Lung microvascular endothelial cell (primary cell): ENCODE measurements at regions not wholly inside any gene's neighbourhood (a gene's known extent, or its start where the extent isn't known, plus 50 kb on each side); places are given as distances from the start of the nearest gene placed in this dataset.

Source experiments
- DNase-seq, 2 donors: peaks; one replicate each; pipeline versions ENCODE4 v3.0.0 to v3.0.0-alpha.2; 2010; ENCODE audit warnings: low read depth in 2 of 2

DNA sequence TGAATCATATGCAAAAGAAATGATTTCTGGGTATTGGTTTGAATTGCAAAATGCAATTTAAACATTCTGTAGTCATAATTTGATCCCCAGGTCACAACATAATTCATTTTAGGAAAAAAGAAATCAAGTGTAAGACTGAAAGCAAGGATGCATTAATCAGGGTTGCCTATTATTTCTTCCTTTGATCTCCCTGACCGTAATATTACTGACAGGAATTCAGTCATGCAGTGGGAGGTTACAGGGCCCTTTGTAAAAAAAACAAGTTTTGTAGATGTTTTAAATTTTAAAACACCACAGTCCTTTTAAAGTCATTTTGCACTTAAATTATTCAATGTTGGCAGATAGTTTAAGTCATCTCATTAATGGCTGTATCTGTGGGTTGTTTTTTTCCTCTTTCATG, 263.0 kb upstream of the NCAM2 start:
- DNase-seq: no peak

DNA sequence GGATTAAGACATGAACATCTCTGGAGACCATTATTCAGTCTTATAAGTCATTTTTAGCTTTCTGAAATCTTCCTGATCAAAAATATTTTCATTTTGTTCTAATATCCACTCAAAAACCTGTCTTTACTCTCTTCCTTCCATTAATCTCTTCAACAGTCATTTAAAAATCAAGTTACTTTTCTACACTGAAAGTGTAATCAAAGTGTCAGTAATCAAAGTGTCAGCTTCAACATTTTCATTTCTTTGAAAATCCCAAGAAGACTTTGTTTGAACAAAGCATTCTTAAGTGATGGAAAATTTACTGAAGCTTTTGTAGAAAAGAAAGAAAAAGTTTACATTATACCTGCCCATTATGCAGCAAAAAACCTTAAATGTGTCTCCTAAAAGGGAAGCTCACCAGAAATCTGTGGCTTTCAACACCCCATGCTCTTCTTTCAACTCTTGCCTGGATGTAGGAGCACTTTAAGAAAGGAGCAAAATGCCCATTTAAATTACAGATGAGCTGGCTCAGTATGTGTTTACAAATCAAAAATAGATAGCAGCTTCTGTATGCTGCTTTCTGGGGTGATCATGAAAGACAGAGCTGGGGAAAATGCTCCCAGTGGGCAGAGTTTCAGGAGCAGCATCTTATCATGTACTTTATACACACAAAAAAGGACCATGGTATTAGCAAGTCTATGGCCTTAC, 260.8 kb upstream of the NCAM2 start:
- DNase-seq: no peak

DNA sequence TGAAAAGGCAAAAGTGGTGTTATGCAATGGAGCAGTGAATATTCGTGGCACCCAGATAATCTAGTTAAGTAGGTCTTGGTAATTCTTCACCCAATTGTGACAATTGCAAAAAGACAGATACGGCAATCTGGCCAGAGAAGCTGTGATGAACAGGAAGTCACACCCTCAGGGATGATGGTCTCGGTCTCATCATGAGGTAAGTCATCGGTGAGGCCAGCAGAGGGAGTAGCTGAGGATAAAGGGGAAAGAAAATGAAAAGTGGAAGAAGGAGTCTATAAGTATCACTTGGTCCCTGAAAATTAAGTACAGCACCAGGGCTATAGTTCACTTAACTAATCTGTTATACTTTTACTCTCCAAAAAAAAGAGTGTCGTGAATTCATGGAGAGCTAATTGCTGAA, 258.8 kb upstream of the NCAM2 start:
- DNase-seq: no peak

DNA sequence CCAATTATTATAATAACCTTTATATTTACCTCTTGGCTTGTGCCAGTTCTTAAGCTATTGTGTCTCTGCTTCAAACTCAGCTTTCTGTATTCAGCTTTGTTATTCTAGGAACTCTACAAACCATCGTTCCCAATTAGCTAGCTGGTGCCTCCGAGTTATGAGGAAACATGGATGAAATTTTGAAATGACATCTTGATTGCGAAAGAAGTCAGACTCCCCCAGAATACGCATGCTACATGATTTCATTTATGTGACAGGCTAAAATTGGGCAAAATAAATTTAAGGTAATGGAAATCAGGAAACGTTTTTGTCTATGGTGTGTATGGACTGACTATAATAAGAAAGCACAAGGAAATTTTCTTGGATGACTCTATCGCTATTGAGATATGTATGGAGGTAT, 256.8 kb upstream of the NCAM2 start:
- no peak for DNase-seq

DNA sequence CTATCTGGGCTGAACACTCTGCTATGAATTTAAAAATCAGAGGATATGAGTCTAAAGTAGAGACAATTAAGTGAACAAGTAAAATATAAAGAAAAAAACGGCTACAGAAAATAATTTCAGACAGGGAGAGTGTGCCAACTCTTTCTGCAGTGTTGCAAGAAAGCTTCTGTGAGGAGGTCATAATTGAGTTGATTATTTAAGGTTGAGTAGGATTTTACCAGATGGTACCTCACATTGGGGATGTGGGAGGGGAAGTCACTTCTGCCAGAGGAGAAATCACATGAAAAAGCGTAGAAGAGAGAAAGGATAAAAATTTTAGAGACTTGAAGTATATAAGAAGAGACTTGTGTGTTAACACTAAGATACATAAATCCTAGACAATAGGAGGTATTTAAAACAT, 238.0 kb upstream of the NCAM2 start:
- no peak for DNase-seq

DNA sequence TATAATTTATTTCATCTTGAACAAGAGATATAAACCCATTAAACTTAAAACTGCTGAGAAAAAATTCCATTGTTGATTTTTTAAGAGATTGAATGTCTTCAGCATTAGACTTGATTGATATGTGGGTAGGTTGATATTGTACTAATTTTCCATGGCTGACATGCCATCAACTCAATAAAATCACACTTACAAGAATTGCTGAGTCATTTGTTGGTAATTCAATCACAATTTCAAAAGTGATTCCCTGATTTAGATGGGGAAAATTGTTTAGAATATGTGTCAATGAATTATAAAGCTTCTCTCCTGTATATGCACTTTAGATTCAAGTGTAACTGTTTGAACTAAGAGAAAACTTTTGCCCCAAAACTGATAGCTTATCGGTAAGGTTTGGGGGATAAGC, 223.5 kb upstream of the NCAM2 start:
- DNase-seq: no peak

DNA sequence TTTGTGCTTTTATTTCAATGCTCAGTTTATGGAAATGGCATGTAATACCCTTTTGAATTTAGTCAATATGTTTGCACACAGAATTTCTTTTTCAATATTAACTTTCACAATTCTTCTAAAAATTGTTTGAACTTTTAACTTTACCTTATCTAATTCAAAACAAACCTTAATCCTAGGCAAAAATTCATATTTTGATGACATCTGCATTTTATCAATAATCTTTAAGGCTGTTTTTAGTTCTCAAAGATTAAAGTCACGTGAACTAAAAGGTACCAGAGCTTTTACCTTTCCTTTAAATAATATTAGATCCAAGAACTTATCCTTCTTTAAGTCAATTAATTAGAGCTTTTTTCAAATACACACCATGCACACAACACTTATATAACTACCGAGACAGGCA, 218.9 kb upstream of the NCAM2 start:
- no peak for DNase-seq

DNA sequence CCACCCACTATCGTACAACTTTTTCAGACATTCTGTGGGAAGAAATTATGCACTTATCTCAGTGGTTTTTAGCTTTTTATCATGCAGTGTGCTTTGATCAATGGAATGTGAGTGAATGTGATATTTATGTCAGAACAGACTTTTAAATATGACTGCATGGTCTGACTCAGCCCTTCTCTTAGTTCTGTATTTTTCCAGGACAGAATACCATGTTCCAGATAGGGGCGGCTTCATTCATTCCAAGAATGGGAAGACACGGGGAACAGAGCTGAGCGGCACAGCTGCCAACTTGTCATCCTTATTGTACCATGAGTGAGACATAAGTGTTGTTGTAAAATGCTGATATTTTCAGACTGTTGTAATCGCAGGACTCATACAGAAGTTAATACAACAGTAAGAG, 214.6 kb upstream of the NCAM2 start:
- no peak for DNase-seq

DNA sequence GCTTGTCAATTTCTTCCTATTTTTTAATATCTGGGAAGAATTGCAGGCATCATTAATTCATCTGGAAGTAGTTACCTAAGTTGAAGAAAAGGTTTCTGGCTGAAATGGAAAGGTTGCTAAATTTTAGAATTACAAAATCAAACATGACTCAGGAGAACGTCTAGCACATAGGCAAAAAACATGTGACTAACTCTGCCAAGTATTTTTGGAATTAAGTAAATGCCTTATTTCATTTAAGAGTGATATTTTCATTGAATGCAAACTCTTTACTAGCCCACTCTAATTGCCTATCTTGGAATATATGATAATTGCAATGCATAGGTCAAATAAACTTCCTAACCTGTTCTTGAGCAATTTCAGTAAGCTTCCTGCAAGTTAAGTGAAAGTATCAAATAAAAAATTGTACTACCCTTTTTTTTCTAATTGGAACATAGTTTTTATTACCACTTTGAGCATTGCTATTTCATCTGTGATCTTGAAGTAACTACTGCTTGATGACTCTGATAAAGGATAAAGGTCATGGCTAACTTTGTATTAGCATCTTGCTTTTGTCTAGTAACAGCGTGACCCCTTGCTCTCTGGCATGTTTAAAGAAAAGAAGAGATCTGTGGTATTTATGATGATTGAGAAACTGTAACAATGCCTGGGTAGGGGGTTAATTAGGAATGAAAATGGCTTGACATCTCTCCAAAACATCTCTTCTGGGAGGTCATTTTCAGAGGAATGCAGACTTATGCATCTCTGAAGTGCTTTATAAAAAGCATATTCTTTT, 208.3 kb upstream of the NCAM2 start:
- no peak for DNase-seq

DNA sequence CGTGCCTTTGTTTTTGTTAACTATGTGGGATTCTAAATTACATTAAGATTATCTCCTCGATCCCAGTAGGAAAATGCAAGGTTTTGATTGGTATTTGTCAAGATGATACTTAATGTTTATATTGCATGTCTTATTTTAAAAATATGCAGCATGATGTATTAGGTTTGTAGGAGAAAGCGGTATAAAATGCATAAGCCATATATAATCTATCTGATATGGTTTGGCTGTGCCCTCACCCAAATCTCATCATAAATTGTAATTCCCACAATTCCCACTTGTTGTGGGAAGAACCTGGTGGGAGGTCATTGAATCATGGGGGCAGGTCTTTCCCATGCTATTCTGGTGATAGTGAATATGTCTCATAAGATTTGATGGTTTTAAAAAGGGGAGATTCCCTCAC, 198.1 kb upstream of the NCAM2 start:
- DNase-seq: no peak

DNA sequence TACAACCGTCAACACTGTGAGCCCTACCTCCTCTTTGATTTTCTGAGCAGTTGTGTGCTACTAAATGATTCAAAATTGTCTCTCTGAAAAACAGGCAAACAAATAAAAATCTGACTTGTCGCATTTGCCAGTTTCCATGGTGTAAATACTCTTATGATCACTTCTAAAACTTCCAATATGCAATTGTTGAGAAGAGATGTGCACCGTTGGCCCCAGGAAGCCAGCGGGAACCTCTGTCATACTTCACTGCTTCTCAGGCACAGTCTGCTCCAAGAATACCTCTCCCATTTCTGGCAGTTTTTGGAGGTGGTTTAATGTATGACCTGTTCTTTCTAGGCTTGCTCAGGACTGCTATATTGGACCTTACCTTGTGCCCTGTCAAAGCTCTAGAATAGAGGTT, 196.0 kb upstream of the NCAM2 start:
- no peak for DNase-seq

DNA sequence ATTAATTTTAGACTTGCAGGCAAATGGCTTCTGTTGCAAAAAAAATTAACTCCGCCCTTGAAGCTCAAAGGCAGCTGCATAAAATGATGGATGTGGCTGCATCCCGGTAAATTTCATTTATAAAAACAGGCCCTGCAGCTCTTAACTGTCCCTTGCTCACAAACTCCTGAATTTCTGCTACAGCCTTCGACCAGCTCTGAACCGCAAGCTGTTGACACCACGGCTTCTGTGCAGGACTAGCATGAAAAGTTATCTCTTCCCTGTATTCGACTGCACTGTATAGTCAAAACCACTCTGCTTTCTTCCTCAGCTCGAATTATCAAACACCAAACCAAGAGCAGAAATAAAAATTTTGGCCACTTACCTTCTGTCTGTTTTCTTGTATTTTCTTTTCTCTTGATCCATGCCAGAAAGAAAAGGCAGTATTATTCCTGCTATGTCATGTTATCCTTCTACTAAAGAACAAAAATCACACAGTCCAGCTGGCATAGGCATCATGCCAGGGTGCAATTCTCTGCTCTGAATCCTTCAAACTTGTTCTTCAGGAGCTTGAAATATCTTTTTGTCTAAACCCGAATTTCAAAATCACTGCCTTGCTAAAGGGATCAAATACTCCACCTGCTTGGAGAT, 195.5 kb upstream of the NCAM2 start:
- DNase-seq: no peak

DNA sequence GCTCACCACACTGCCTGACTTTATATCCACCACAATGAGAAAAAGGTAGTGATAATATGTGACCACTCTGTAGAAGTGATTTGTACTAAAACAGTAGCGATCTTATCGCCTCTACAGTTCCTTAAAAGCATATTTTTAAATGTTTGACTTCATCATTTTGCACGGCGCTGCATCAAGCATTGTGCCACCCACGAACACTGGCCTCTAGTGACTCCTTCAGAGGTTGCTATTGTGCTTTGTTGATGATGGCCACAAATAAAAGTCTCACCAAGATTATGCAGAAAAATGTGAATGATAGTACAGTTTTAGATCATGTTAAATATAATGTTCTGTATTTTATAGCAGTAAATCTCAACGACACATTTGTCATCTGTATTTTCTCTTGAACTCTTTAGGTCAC, 186.5 kb upstream of the NCAM2 start:
- DNase-seq: no peak

DNA sequence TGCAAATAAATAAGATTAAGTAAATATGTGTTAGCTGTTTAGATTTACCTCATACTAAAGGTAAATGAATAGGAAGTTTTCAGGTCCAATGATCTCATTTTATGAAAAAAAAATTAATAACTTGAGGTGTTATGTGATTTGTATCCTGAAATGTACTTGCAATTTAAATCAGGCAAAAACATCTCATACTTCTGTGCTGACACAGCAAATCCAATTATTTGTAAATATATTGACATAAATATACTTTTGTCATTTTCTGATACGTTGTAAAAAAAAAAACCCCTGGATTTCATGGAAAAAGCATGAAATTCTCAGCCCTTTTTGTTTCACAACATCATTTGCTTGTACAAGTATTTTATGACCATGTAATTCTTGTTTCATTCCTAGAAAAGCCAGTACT, 184.1 kb upstream of the NCAM2 start:
- DNase-seq: no peak

DNA sequence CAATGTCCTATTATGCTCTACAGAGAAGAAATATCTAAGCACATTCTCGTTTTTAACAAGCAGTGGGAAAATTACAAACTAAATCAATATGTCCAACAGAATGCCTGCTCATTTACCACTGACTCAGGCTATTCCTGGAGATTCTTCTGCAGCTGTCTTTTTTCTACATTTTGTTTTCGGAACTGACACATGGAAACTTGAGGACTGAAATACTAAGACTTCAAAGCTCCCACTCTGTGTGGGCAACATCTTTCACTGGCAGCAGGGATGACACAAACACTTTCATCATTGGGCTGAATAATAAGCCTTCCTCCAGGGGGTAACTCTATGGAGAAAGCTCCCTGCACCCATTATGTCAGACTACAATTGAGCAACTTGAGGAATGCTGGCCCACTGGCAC, 175.5 kb upstream of the NCAM2 start:
- DNase-seq: no peak

DNA sequence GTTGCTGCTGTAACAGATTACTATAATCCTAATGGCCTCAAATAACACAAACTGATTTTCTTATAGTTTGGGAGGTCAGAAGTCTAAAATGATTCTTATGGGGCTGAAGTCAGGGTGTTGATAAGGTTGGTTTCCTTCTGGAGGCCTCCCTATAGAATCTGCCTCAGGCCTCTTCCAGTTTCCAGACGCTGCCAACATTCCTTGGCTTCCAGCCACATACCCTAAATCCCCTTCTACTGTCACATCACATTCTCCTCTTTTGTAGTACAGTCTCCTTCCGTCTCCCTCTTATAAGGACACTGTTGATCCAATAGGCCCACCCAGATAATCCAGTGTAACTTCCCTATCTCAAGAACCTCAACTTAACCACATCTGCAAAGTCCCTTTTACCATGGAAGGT, 145.3 kb upstream of the NCAM2 start:
- DNase-seq: no peak

DNA sequence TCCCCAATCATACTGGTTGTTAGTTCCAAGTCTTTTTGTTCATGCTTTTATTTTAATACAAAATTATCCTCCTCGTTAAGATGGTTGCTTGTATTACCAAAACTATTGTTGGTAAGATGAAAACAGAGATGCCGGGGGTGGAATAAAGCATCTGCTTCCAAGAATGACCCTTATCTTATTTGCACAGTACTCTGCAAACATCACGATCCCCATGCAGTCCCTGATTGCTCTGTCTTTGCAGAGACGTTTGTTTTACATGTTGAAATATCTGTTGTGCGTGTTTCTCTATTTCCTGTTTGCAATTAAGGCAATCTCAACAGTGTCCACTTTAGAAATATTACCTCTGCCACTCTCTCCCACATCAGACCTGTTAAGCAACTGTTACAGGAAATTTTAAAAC, 141.3 kb upstream of the NCAM2 start:
- DNase-seq: no peak

DNA sequence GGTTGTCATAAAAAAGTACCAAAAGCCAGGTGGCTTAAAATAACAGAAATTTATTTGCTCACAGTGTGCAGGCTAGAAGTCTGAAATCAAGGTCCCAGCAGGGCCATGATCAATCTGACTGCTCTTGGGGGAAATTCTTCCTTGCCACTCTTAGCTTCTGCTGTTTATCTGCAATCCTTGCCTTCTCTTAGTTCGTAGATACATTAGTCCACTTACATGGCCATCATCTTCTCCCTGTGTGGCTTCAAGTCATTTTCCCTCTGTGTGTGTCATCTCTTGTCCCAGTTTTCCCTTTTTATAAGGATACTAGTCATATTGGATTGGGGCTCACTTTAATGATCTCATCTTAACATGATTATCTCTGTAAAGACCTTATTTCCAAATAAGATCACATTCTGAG, 124.0 kb upstream of the NCAM2 start:
- no peak for DNase-seq

DNA sequence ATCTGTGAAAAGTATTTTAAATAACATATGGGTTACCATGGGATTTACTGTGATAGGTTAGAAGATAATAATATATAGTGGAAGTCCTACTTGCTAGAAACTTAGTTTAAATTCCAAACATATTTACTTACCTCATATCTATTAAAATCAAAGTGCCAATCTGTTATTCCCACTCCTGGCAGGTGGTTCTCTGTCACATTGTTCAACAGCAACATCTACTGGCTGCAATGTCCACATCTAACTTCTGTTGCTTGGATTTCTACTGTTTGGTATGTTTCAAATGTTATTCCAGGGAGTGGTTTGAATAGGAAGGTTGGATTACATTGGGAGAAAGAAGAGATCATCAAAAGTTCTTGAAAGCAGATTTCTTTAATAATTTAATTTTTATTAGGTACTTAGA, 122.5 kb upstream of the NCAM2 start:
- DNase-seq: no peak

DNA sequence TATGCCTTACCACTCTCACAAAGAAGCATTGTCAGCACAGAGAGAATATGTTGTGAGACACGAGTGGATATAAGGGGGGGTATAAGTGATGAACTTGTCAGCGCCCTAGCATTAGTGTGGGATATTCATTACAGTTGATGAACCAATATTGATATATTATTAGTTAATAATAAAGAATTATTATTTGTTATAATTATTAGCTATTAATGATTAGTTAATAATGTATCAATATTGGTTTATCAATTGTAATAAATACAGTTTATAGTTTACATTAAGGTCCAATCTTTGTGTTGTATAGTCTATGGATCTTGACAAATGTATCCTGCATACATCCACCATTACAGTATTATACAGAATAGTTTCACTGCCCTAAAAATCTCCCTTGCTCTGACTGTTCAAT, 120.2 kb upstream of the NCAM2 start:
- DNase-seq: no peak

DNA sequence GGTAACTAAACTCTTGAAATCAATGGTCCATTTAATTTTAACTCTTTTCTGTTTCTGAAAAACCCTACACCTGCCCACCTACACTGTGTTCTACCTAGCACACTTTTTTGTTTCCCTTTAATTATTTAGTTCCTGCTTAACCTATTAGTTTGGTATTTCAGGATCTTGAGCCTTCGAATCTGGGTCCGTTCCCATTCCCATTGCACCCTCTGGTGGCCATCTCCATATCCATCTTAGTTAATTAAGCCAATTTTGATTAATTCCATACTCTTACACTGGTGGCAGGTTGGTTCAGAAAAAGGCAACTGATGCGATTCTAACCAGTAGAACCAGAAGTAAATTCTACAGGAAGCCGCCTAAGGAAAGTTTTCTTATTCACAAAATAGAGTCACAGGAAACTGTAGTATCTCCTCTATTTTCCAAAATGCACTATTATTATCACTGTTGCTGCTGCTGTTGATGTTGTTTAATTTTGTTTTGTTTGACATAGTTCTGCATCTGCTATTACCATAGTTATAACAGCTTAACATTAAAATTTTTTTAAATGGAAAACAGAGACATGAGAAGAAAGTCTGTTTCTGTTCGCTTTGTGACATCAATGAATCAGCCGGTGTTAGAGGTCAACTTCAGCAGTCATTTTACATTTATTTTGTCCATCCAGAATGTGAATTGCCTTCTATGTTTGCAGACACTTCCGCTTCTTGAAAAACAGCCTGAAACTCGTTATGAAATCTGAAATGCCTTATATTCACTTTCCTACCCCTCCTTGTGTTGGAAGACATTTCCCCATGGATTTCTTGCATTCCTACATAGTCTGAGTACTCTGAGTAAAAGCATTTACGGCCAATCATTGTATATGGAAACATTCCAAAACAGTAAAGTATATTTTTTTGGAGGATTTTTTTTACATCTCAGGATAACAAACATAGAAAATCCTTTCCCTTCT, 115.5 kb upstream of the NCAM2 start:
- peak; percentile 2 to 13 for DNase-seq

DNA sequence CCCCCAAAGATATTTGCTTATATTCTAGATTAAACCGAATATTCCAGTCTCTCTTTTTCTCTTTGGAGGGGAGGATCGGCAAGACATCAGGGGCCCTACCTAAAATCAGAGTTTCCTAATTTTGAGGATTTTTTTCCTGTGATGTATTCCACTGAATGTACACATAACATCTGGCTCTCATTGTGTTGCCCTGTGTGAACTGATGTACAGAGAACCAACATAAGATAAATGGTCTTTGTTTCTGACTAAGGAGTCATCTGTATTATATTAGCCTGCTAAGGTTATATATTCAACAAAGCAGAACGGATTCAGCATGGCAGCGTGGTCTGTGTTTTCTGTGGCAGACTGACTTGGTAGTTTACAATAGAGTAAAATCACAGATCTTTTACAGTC, 114.8 kb upstream of the NCAM2 start:
- no peak for DNase-seq
